ENCODE measurements at regions not wholly inside any gene's neighbourhood (a gene's known extent, or its start where the extent isn't known, plus 50 kb on each side); places are given as distances from the start of the nearest gene placed in this dataset.
A peak's percentile ranks its signal among the peaks of the same experiment; 100 is the strongest.

DNA sequence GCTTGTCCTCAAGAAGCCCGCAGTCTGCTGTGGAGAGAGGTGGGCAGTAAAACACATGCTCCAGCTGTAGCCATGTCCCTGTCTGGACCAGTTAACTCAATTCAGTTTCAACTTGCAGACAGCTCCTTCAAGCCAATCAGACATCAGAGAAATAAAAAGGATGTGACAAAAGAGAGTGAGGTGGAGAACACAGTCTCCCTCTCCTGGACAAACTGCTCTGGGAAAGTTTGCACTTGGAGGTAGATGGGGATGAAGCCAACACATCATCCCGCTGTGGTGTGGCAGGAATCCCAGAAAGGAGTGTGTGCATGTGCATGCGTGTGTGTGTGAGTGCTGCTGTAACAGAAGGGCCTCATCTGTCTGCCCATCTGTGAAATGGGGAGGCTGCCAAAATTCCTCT is 358.6 kb upstream of the ASIC2 start:
- DNase-seq = no peak

DNA sequence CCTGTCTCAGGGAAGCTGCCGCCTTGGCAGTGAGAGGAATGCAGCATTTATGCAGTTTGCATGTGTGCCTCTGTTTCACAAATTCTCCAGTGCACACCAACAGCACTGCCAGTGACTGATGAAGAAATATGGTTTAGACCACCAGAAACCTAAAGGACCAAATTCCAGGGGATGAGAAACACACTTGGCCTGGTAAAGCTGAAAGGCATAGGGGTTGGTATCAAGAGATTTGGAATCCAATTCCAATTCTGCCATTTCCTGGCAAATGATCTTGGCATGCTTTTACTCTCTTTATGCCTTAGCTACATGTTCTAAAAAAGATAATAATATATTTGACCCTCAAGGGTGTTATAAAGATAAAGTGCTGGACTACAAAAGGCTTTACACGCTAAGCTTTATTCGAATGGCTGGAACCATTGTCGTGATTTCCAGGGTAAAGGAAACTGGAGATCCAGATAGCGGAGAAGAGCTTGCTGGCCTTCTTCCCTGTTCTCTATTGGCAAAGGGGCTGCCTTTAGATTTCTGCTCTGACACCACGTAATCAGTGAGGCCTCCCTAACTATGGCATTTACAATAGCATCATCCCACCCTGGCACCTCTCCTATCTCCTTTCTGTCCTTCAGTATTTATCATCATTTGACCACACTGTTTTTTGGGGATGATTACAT is 359.8 kb upstream of the ASIC2 start:
- DNase-seq = no peak

DNA sequence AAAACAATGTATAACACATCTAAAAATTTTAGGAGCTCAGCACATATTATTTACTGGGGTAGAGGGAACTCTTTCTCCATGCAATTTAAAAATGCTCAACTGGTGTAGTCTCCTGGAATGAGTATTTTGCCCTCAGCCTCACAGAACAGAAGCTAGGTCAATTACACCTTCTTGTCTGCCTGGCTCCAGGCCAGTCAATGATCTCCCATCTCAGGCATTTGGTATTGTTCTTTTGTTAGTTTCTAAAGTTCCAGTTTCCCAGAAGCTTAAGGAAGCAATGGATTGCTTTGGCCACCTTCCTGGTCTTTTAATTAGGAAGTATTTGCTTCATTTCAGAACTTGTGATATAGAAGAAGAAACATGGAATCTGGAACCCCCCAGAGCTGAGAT is 360.3 kb upstream of the ASIC2 start:
- DNase-seq = no peak

DNA sequence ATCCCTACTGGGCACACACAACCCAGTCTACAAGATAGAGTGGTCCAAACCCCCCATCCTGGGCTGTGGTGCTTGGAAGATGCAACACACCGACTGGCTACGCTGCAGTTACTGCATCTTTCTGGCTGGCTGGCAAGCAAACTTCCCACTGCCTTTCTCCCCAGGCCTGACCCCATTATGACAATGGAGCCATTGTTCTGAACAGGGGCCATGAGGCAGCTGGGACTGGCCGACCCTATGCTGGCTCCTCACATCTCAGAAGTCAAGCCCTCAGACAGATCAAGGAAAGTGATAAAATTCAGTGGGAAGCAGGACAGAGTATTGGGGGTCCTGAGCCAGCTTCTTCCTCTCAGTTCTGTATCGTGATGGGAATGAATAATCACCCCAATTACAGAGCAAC is 364.1 kb upstream of the ASIC2 start:
- no peak for DNase-seq

DNA sequence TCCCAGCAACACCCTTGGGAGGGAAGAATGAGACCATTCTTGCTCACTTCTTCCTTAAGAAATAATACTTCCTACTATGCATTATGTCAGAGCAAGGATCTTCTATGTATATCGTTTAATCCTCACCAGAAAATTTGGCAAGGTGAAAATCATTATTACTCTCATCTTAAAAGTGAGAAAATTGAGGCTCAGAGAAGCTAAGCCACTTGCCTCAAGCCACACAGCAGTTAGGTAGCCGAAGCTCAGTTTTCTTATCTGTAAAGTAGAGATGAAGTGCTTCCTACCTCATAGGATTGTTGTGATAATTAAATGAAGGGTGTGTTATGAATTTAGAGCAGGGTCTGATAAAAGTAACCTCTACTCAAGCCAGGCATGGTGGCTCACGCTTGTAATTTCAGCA is 368.9 kb upstream of the ASIC2 start:
- DNase-seq = no peak

DNA sequence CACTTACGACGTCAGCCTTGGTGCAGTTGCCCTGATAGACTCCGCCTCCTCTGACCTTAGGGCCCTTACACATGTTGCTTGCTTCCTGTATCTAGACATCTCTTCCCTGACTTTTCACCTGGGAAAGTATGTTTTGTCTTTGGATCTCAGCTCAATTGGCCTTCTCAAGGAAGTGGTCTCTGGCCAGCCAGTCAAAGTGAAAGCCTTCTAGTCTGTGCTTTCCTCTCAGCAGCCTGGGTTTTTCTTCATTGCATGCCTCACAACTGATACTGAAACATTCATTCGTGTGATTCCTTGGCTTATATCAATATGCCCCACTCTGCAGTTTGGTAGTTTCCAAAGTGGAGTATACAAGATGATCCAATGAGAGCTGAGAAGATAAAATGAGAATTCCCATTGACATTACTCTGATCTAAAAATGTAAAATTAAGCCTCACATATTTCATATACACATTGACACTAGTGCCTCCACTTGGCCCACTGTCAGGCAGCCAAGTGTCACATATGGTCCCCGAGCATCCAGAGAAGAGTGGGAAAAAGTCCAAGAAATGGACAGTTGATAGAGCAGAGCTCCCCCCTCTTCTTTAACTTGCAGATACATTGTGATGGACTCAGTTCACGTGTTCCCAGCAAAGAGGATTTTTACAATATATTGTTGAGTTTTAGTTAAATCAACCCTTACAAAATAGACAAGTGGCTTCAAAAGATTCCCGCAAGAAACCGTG is 371.2 kb upstream of the ASIC2 start:
- no peak for DNase-seq

DNA sequence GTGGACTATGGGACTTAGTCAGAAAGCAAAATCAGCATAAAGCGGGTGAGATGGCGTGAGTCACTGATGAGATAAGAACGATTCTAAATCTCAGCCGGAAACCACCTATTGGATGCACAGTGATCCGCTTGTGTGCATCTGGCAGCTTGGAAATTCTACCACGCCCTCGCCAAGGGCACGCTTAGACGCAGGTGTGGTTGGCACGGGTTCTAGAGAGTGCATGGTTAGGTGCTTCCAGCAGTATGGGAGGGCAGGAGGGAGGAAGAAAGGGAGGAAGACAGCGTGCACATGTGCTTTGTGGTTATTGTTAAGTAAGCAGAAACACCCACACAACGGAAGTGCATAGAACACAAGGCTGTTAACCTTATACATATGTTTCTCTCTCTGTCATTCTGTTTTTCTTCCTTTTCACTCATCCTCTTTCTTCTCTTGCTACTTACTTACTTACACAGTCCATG is 374.0 kb upstream of the ASIC2 start:
- DNase-seq = no peak

DNA sequence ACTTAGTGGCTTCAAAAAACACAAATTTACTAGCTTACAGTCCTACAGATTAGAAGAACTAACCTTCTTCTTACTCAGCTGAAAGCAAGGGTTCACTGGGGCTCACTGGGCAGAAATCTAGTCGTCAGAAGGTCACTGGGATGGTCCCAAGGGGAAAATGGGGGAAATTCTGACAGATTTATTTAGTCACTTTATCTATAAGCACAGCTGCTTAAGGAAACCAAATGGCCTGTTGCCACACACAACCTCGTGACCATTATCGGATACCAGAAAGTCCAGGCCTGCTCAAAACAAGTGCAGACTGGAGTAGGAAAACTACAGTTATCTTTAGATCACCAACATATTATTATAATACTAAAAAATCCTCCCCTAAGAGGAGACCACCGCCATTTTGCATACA is 374.6 kb upstream of the ASIC2 start:
- no peak for DNase-seq

DNA sequence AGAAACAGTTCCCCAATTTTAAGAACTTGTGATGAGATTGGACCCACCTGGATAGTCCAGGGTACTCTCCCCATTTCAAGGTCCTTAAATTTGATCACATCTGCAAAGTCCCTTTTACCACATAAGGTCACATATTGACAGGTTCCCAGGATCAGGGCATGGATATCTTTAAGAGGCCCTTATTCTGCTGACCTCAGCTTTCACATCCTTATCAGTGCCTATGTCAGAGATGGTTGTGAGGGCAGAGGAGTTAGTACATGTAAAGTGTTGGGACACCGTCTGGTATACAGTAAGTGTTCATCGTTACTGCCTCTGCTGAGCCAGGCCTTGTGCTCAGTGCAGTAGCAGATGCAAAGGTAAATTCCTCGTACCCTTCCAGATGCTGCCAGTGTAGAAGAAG is 375.4 kb upstream of the ASIC2 start:
- no peak for DNase-seq

DNA sequence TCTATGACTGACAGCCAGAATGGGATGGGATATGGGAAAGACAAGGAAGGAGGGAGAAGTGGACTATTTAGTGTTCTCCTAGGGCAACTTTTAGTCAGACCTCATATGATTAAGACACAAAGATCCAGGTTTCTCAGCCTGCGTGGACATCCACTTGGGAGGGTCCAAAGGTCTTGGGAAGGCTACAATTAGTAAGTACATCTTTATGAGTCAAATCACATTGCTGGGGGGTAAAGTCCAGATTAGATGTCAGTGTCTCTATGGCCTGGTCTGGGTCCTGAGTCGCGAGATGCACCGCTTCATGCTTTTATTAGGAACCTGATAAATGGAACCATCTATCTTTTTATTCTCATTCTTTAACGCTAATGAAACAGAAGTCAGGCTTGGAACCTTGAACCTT is 378.4 kb upstream of the ASIC2 start:
- no peak for DNase-seq

DNA sequence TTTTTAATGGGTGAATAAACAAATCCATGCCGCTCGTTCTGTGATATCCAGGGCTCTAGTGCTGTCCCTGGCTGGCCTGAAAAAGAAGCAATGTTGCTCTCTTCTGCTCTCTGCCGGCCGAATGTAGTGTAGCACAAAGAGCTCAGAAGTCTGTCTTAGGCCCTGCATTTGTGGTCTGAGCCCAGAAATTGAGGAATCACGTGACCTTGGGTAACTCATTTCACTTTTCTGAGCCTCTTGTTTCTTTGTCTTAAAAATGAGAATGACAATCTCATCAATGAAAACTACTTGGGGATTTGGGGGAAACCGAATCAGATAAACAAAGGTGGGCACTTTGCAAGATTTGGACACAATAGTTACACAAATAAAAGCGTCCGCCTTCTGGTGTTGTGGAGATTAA is 381.6 kb upstream of the ASIC2 start:
- peak in 1 of 4 experiments; percentile 12 for DNase-seq

DNA sequence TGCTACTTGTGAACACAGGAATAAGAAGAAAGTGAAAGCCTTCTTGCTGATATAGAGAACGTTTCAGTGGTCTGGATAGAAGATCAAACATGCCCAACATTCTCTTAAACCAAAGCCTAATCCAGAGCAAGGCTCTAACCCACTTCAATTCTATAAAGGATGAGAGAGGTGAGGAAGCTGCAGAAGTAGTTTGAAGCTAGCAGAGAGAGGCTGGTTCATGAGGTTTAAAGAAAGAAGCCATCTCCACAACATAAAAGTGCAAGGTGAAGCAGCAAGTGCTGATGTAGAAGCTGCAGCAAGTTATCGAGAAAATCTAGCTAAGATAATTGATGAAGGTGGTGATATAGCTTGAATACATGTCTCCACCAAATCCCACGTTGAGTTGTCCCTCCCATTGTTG is 383.3 kb upstream of the ASIC2 start:
- no peak for DNase-seq

DNA sequence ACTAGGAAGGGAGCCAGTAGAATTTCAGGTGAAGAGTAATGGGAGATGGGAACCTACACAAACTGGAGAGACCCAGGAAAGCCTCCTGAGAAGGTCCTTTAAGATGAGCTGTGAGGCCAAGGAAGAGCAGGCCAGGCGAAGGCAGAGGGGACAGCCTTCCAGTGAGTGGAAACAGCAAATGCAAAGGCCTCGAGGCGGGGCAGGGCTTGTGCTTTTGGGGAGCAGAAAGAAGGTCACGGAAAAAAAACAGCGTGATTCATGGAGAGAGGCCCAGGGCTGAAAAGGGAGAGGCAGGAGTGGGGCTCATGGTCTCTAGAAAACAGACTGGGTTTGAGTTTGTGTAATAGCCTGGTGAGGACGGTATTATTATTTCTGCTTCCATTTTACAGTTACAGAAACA is 386.5 kb upstream of the ASIC2 start:
- DNase-seq = no peak

DNA sequence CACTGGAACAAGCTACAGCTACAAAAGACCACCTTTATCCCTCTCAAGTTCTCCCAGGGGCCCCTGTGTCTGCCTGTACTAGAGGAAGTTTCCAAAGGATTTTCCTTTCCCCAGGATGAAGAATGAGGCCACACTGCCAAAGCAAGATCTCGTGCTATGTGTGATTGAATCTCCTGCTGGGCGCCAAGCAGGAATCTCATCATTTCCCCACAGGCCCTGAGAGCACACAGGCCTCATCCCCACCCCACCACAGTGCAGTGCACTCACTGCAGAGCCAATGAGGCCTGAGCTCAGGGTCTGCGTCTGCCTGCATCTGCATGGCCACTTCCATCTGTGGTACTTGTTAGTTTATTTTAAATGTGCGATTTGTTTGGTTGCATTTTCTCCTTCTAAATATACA is 387.4 kb upstream of the ASIC2 start:
- no peak for DNase-seq

DNA sequence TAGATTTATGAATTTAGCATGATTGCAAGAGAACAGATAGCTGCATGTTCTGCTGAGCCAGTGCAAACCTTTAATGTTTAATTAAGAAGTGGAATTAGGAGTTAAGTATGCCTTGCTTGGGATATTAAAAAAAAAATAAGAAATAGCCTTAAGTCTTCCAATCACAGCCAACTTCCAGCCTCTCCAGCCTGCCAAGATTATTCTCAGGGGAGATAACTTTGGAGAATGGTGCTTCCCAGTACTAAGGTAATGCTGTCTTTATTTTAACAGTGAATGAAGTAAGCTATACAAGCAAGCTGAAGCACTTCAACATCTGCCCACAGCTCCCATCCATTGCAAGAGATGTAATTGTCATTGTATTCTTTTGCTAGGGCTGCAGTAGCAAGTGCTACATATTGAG is 389.5 kb upstream of the ASIC2 start:
- no peak for DNase-seq

DNA sequence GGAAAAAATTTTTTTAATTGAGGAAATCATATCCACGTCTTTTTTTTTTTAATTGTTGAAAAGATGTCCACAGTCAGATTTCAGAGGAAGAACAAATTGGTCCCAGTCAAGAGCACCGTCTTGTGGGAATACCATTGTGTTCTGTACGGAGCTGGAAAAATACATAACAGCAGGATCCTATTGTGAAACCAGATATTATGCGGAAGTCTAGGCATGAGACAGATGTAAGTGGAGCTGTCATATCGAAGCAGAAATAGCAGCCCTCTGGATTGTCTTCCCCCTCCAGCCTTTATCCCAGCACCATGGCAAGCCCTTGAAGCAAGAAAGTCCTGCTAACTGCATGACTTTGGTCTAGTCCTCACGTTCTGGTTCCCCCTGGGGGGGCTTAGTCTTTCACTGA is 391.6 kb upstream of the ASIC2 start:
- no peak for DNase-seq

DNA sequence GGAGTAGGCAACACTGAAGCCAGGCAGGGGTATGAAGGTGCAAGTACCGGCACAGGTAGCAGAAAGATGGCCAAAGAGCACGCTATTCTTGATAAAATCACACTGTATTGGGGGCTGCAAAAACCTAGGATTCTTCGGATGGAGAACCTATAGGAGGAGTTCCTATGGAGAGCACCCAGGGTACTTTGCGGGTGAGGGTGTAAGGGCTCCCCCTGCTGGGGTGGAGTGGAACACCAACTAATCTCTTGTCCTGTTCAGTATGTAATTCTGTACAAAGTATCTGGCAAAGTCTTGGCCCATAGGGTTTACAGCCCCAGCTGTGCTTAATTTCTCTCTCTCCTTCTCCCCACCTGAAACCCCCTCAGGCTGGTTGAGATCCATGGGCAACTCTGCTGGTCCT is 393.1 kb upstream of the ASIC2 start:
- no peak for DNase-seq

DNA sequence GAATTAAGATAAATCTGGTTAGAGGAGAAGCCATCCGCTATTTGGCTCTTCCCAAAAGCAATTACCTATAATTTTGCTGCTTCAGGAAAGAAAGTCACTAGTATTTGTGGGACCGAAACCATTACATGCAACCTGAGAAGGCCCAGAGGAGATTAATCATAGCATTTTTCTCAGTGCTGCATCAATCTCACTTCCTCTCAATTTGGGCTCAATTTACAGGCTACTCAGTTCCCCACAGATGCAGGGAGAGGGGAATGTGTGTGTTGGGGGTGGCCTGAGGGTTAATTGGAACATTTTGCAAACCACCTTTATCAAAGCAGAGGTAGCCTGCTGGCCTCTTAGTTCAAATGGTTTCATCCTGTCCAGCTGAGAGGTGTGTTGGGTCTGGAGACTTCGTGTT is 394.7 kb upstream of the ASIC2 start:
- DNase-seq = no peak

DNA sequence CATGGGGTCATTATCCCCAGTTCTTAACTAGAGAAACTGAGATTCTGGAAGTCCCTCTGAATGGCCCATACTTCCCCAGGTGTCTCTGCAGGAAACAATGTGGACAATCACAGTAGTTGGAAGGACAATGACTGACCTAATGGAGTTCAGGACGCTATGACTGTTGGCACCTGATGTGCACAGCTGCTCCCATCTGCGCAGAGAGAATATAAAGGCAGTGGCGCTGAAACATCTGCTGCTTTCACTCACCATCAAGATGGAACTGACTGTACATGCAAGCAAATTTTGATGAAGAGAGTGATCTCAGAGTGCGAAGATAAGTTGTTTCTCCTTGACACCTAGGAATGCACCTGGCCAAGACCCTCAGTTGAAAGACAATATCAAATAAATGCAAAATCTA is 395.7 kb upstream of the ASIC2 start:
- no peak for DNase-seq

DNA sequence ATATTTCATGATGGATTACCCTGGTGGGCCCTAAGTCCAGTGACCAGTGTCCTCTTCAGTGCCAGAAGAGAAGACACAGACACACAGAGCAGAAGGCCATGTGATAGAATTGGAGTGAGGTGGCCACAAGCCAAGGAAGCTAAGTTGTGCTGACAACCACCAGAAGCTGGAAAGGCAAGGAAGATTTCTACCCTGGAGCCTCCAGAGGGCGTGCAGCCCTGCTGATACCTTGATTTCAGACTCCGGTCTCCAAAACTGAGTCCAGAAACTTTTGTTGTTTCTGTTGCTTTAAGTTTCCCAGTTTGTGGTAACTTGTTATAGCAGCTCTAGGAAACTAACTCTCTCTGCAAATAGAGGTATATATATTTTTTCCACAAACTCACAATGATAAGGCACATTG is 396.6 kb upstream of the ASIC2 start:
- no peak for DNase-seq

DNA sequence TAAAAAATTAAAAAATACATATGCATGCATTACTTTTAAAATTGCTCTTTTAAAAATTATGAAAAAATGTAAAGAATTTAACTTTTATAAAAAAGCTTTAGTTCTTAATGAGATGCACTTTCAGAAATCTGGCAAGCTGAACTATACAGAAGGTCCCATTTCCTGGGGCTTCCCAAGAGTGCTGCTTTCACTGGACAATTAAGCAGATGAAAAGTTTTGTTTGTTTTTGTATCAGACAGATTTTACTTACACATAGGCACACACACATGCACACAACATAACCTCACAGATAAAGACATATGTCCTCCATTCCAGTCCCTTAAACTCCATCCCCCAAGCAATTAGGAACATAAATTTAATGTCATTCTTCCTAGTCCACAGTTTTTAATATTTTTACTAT is 402.3 kb upstream of the ASIC2 start:
- DNase-seq = no peak

DNA sequence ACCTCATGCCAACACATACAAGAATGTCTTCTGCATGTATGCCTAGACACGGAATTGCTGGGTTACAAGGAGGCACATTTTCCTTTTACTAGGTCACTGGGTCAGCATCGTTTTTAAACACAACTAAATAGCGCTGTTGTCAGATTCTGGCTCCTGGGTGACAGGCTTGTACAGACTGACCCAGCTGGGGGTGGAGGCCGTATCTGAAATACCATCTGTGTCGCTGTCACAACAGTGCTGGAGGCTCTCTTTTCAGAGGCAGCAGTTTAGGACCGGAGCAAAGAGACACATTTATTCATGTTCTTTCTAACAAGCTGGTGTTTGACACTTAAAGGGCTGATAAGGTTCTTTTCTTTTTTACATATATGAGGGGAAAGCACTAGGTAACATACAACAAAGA is 403.0 kb upstream of the ASIC2 start:
- DNase-seq = no peak

DNA sequence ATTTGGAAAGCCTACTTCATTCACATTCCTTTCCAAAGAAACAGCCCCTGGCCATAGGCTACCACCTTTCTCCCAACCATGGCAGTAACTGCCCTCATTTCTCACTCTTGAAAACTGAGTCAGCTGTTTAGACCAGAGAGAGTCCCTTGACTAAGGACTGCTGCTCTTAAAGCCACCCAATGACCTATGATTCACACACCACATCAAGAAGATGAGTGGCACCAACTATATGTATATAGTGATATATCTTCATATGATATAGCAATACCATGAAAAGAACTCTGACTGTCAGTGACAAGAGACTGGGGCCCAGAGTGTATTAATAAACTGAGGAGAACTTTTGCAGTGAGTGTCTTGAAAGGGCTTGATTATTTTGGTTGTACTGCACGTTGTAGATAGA is 404.5 kb upstream of the ASIC2 start:
- DNase-seq = no peak

DNA sequence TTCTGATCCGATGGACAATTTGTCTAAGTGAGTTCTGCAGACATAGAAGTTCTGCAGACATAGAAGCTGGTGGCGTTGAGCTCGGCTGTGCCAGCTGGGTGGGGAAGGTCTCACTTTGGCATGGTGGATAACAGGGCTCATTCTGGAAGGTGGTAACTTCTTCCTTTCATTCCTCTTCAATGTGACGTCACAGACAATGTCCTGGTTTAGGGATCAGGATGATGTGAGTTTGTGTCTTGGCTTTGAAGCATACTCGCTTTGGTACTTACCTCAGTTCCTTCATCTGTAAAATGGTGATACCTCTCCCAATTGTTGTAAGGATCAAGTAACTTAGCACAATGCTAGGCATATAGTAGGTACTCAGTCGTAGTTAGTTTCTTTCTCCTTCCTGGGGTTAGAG is 408.8 kb upstream of the ASIC2 start:
- no peak for DNase-seq

DNA sequence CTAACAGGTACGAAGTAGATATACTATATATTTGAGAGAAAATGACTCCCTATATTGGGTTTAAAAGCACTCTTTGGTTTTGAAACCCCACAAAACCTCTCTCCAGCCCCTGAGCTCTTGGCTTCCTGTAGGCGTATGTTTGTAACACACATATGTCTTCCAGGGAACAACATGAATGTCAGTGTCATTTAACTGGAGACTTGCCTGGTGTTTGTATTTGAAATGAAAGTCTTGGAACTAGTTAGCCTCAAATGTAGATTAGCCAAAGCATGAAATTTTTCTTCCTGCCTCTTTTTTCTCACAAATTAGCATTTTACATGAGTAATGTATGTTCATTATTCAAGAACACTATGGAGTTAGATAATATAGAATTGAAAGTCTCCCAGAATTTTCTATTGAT is 411.8 kb upstream of the ASIC2 start:
- DNase-seq = no peak
